ENCODE measurements at regions not wholly inside any gene's neighbourhood (a gene's known extent, or its start where the extent isn't known, plus 50 kb on each side); places are given as distances from the start of the nearest gene placed in this dataset.

DNA sequence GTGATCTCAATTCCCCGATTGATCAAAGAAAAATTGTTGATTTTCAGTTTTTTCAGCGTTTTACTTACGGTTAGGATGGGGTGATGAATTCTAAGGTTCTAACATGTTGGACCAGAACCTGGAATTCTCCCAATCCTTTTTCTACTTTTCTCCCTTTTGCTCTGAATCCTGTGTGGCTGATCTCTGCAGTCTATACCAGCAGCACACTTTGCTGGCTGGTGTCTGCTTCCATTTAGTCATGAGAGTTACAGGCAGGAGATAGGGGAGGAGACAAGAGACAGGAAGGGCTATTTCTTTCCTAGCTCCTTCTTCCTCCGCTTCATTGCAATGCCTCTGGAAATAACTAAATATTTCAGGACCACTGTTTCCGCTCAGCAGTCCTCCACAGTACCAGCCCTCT lies 623.9 kb downstream of the CENPC start:
- TF ChIP-seq POLR2AphosphoS5 (IDR thresholded peaks at IDR 0.05): no peak
- TF ChIP-seq, protein P1, sequence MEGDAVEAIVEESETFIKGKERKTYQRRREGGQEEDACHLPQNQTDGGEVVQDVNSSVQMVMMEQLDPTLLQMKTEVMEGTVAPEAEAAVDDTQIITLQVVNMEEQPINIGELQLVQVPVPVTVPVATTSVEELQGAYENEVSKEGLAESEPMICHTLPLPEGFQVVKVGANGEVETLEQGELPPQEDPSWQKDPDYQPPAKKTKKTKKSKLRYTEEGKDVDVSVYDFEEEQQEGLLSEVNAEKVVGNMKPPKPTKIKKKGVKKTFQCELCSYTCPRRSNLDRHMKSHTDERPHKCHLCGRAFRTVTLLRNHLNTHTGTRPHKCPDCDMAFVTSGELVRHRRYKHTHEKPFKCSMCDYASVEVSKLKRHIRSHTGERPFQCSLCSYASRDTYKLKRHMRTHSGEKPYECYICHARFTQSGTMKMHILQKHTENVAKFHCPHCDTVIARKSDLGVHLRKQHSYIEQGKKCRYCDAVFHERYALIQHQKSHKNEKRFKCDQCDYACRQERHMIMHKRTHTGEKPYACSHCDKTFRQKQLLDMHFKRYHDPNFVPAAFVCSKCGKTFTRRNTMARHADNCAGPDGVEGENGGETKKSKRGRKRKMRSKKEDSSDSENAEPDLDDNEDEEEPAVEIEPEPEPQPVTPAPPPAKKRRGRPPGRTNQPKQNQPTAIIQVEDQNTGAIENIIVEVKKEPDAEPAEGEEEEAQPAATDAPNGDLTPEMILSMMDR (IDR thresholded peaks at IDR 0.05): no peak
